Hindlimb muscle (tissue), 1 donor: ENCODE measurements at regions not wholly inside any gene's neighbourhood (a gene's known extent, or its start where the extent isn't known, plus 50 kb on each side); places are given as distances from the start of the nearest gene placed in this dataset.
"Not testable (repeated sequence)": the region's sequence is repeated elsewhere in the genome, so short reads cannot be mapped to it uniquely, and the experiment has no call there.

Experiments
- DNase-seq: peaks from one replicate; pipeline ENCODE4 v3.0.0-alpha.2; 2013

- DNase-seq: no peak
Measured at GRCh38 chr15:56568466-56569167, 103.7 kb upstream of the MNS1 start.

- DNase-seq: no peak
Measured at GRCh38 chr15:56557415-56557814, 92.5 kb upstream of the MNS1 start.

GRCh38 chr15:56553486-56553885, 88.5 kb upstream of the MNS1 start:
- DNase-seq: no peak

- no peak for DNase-seq
Measured at GRCh38 chr15:56552659-56553058, 87.7 kb upstream of the MNS1 start.

GRCh38 chr15:56540570-56540969, 75.6 kb upstream of the MNS1 start:
- not testable (repeated sequence) for DNase-seq

- DNase-seq: not testable (repeated sequence)
Measured at GRCh38 chr15:56540157-56540556, 75.2 kb upstream of the MNS1 start.

GRCh38 chr15:56538901-56539545, 74.1 kb upstream of the MNS1 start:
- no peak for DNase-seq

GRCh38 chr15:56537881-56538280, 72.9 kb upstream of the MNS1 start:
- DNase-seq: peak; percentile 42

- no peak for DNase-seq
Measured at GRCh38 chr15:56534728-56535127, 69.8 kb upstream of the MNS1 start.

GRCh38 chr15:56533731-56534403, 68.9 kb upstream of the MNS1 start:
- no peak for DNase-seq

- no peak for DNase-seq
Measured at GRCh38 chr15:56532721-56533460, 68.0 kb upstream of the MNS1 start.

GRCh38 chr15:56530157-56530556, 65.2 kb upstream of the MNS1 start:
- no peak for DNase-seq

GRCh38 chr15:56528136-56528535, 63.2 kb upstream of the MNS1 start:
- DNase-seq: no peak

- DNase-seq: no peak
Measured at GRCh38 chr15:56524915-56525314, 60.0 kb upstream of the MNS1 start.

GRCh38 chr15:56523521-56523920, 58.6 kb upstream of the MNS1 start:
- no peak for DNase-seq

- DNase-seq: no peak
Measured at GRCh38 chr15:56519000-56519399, 54.1 kb upstream of the MNS1 start.
